ENCODE measurements at regions not wholly inside any gene's neighbourhood (a gene's known extent, or its start where the extent isn't known, plus 50 kb on each side); places are given as distances from the start of the nearest gene placed in this dataset.

DNA sequence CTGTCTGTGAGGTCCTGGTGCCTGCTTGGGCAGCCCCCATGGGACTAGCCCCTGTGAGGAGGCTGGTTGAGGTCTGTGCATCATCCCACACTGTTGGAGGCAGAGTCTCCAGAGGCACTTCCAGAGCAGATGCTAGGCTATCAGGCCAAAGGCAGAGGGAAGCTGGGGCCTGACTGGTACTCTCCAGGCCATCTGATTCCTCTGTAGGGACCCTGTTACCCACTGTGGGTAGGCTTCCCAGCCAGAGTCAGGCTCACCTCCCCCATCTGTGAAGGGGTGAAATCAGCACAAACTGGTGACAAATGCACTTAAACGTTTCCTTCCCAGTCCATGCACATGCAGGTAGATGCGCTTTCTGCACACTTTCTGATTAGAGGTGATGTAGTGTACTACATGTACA lies 212.6 kb upstream of the TOPAZ1 start:
- Histone ChIP-seq H3K4me3 (no peak overlapping the region), H3K9me3 (no peaks in the 10 kb centered on the region), H3K36me3 (ENCODE audit: low read depth) (no peaks in the 10 kb centered on the region), H3K4me1 (ENCODE audit: low read depth) (no peaks in the 10 kb centered on the region)
- ATAC-seq (no peak), DNase-seq (no peak)
- TF ChIP-seq, protein P1, sequence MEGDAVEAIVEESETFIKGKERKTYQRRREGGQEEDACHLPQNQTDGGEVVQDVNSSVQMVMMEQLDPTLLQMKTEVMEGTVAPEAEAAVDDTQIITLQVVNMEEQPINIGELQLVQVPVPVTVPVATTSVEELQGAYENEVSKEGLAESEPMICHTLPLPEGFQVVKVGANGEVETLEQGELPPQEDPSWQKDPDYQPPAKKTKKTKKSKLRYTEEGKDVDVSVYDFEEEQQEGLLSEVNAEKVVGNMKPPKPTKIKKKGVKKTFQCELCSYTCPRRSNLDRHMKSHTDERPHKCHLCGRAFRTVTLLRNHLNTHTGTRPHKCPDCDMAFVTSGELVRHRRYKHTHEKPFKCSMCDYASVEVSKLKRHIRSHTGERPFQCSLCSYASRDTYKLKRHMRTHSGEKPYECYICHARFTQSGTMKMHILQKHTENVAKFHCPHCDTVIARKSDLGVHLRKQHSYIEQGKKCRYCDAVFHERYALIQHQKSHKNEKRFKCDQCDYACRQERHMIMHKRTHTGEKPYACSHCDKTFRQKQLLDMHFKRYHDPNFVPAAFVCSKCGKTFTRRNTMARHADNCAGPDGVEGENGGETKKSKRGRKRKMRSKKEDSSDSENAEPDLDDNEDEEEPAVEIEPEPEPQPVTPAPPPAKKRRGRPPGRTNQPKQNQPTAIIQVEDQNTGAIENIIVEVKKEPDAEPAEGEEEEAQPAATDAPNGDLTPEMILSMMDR (IDR thresholded peaks at IDR 0.05), result no peak
- intact Hi-C loops (cut with DNase I, micrococcal nuclease), result no loop called here

DNA sequence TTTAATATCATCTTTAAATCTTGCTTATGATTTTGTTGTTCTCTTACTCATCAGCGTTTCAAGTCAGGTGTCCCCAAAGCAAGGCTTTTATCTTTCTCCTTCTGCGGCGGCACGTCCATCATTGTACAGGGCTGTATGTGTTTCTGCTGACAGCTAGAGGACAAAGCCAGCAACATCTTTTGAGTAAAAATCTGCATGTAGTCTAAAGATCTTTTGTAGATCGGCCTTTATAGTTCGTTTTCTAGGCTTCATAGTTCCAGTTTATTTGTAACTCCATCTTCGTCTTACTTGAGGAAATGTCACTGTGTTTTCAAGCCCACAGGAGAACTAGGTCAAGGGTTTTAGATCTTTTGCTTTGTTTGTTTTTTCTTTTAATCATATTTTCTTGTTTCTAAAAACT lies 211.4 kb upstream of the TOPAZ1 start:
- TF ChIP-seq, protein P1 (IDR thresholded peaks at IDR 0.05), result no peak
- Histone ChIP-seq H3K4me3 (no peak overlapping the region), H3K4me1 (ENCODE audit: low read depth) (no peaks in the 10 kb centered on the region), H3K9me3 (no peaks in the 10 kb centered on the region), H3K36me3 (ENCODE audit: low read depth) (no peaks in the 10 kb centered on the region)
- intact Hi-C loops (cut with DNase I, micrococcal nuclease), result no loop called here
- DNase-seq (no peak), ATAC-seq (no peak)

DNA sequence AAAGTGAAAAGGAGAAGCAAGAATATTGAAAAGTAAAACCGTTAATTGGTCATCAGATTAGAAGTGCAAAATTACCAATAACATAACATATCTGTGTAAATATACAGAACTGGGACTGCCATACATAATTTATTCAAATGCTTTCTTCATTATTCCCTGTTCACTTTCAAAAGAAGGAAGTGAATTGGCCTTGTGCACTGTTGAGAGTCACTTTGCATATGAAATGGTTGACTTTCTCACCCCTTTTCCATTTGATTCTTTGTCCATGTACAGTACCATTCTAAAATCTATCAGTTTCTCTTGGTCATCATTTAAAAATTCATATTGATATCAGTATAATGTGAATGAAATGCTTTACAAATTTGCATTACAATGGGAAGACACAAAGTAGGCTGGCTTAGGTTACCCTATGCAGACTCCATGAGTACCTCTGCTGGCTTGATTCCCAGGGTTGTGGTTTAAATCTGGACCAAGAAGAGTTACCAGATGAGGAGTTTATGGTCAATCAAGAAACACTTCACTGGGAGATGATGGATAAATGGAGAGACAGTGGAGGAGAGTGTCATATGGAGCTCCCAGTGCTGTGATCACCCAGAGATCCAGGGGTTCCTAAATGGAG lies 210.9 kb upstream of the TOPAZ1 start:
- ATAC-seq (no peak), DNase-seq (no peak)
- H3K4me3 ChIP-seq, result no peak overlapping the region
- H3K9me3 ChIP-seq, result no peaks in the 10 kb centered on the region
- H3K4me1 ChIP-seq (ENCODE audit: low read depth), result no peaks in the 10 kb centered on the region
- H3K36me3 ChIP-seq (ENCODE audit: low read depth), result no peaks in the 10 kb centered on the region
- TF ChIP-seq, protein P1 (IDR thresholded peaks at IDR 0.05), result no peak
- intact Hi-C loops (cut with DNase I, micrococcal nuclease), result no loop called here

DNA sequence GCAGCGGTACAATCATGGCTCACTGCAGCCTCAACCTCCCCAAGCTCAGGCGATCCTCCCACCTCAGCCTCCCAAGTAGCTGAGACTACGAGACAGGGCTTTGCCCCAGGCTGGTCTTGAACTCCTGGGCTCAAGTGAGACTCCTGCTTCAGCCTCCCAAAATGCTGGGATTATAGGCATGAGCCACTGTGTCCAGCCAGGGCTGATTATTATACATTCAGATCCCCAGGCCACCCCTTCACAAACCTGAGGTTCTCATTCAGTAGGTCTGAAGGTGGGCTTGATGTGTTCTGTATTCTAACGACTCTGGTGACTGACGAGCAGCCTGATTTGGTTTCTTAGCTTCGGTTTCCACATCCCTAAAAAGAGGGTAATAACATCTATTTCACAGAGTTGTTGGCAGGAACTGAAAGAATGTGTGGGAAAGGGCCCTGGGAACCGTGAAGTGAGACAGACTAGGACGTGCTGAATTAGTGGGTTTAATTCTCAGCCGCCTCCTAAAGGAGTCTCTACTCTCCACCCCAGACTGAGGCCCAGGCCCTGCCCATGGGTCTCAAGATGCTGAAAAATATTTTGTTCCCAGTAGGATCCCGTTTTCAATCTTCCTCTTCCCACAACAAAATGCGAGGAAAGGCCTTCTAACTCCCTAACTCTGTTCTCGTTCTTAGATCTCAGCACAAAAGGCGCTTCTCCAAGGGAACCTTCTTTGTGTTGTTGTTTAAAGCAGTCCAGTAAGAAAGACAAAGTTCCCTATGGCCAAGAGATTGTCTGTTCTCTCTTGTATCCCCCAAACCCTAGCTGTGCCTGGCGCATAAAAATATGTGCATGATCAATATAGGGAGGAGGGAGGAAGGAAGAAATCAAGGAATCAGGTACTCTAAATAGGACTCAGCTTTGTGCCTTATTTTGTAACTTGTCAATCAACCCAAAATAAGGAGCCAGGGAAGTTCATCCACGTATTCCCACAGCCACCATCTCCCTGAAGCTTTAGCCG lies 210.0 kb upstream of the TOPAZ1 start:
- ATAC-seq (no peak), DNase-seq (no peak)
- intact Hi-C loops (cut with DNase I, micrococcal nuclease), result no loop called here
- Histone ChIP-seq H3K36me3 (ENCODE audit: low read depth) (no peaks in the 10 kb centered on the region), H3K9me3 (no peaks in the 10 kb centered on the region), H3K4me1 (ENCODE audit: low read depth) (no peaks in the 10 kb centered on the region), H3K4me3 (no peak overlapping the region)
- TF ChIP-seq, protein P1 (IDR thresholded peaks at IDR 0.05), result no peak

DNA sequence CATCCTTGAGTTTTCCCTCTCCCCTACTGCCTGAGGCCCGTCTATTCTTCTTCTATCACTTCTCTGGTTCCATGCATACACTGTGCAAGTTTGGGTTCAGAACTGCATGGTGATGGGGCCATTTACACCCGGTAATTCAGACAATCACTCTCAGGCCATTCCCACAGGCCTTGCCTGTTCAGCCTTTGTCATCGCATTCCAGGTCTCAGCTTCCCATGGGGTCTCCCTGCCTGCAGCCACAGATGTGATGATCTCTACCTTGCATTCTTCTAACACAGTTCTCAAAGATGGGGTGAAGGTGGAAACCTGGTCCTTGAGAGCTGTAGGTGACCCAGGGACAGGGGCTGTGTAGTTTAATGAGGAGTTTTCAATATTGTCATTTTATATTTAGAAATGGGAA lies 209.2 kb upstream of the TOPAZ1 start:
- no peaks in the 10 kb centered on the region for H3K9me3 ChIP-seq
- no peak for ATAC-seq
- H3K4me1 ChIP-seq (ENCODE audit: low read depth), result no peaks in the 10 kb centered on the region
- TF ChIP-seq, protein P1 (IDR thresholded peaks at IDR 0.05), result no peak
- H3K36me3 ChIP-seq (ENCODE audit: low read depth), result no peaks in the 10 kb centered on the region
- DNase-seq, result no peak
- no peak overlapping the region for H3K4me3 ChIP-seq
- intact Hi-C loops (cut with DNase I, micrococcal nuclease), result no loop called here
